ENCODE measurements at regions not wholly inside any gene's neighbourhood (a gene's known extent, or its start where the extent isn't known, plus 50 kb on each side); places are given as distances from the start of the nearest gene placed in this dataset.

GRCh38 chr2:64763126-64763525, 109.4 kb upstream of the SERTAD2 start:
- Histone ChIP-seq H3K9ac (ENCODE audit: extremely low read depth, insufficient read length, low read length) (no peak overlapping the region), H2BK15ac (ENCODE audit: low read depth, low read length) (no peak overlapping the region), H3K18ac (ENCODE audit: insufficient read length, low read depth, low read length) (no peak overlapping the region), H4K8ac (replicated peaks; ENCODE audit: insufficient read length, low read depth, low read length) (no peak overlapping the region), H2BK5ac (ENCODE audit: insufficient read length, low read length) (no peak overlapping the region), H2BK20ac (ENCODE audit: low read depth, low read length, poor library complexity, severe bottlenecking) (no peak overlapping the region), H4K20me1 (ENCODE audit: control insufficient read depth, insufficient read depth, insufficient read length) (no peaks in the 10 kb centered on the region), H3K4me1 (ENCODE audit: insufficient read depth, low read length) (no peaks in the 10 kb centered on the region), H4K5ac (ENCODE audit: insufficient read length, low read depth, low read length) (no peak overlapping the region), H3K4me2 (ENCODE audit: insufficient read depth, insufficient read length, low read length) (no peak overlapping the region), H3K14ac (ENCODE audit: insufficient read depth, low read length) (no peak overlapping the region), H3K79me1 (ENCODE audit: insufficient read depth, low read depth, low read length, poor library complexity, severe bottlenecking) (no peaks in the 10 kb centered on the region), H3K27ac (ENCODE audit: insufficient read length, low read depth, low read length) (no peak overlapping the region), H3K27me3 (ENCODE audit: insufficient read depth, low read length) (peaks cover 8% of the 10 kb centered on the region), H3K9me3 (ENCODE audit: control insufficient read depth, low read depth, low read length) (no peaks in the 10 kb centered on the region), H2BK120ac (ENCODE audit: low read depth, low read length, poor library complexity, severe bottlenecking) (no peak overlapping the region), H2AK5ac (ENCODE audit: insufficient read length, low read length) (no peak overlapping the region), H2BK12ac (ENCODE audit: insufficient read length, low read depth, low read length) (no peak overlapping the region), H3K4ac (ENCODE audit: low read depth, low read length) (no peak overlapping the region), H3K79me2 (ENCODE audit: insufficient read depth, low read length) (no peaks in the 10 kb centered on the region), H4K91ac (ENCODE audit: insufficient read length, low read depth, low read length) (no peak overlapping the region), H3K23ac (ENCODE audit: insufficient read length, low read depth, low read length) (no peak overlapping the region), H3K56ac (ENCODE audit: insufficient read length, low read depth, low read length) (no peak overlapping the region), H3T11ph (ENCODE audit: low read length) (no peak overlapping the region), H2AFZ (ENCODE audit: low read length) (no peak overlapping the region), H3K23me2 (ENCODE audit: insufficient read length, low read depth, low read length, poor library complexity, severe bottlenecking) (peaks cover under 1% of the 10 kb centered on the region)
- H3K4me3 Mint-ChIP-seq: no peak overlapping the region; a peak in 1 of 5 replicates
- H3K9me3 Mint-ChIP-seq: peaks cover 0 to 3% of the 10 kb centered on the region in 2 experiments; a peak in 1 of 5 replicates
- peaks cover 55% of the 10 kb centered on the region for H3K27me3 Mint-ChIP-seq (ENCODE audit: low read depth)
- no peak overlapping the region for H3K27ac Mint-ChIP-seq
- no peak for DNase-seq
- no peak for TF ChIP-seq CTCF (conservative IDR thresholded peaks at IDR 0.05)
- no CpG with 5 or more reads among the region's 1 CpG for WGBS (ENCODE audit: extremely low coverage, insufficient read length, low lambda C conversion rate)
- H3K4me1 Mint-ChIP-seq: peaks cover 8 to 9% of the 10 kb centered on the region in 2 experiments
- no peaks in the 10 kb centered on the region for H3K36me3 Mint-ChIP-seq (ENCODE audit: insufficient read depth in 1 of 3, low read depth in 3 of 3)

All from H9 (cell line).